Right lobe of liver (tissue), 4 donors: ENCODE measurements at regions not wholly inside any gene's neighbourhood (a gene's known extent, or its start where the extent isn't known, plus 50 kb on each side); places are given as distances from the start of the nearest gene placed in this dataset.

ENCODE experiments used
- POLR2A ChIP-seq: fragments of 450-650 bp; IDR thresholded peaks from one replicate; pipeline ENCODE4 v1.6.1; 2017; ENCODE audit warnings: antibody characterized with exemption, mild to moderate bottlenecking
- TF ChIP-seq, protein P1 (sequence below), 4 donors: fragments of 200-600 bp in 3 of 4; fragments of 450-650 bp in 1 of 4; IDR thresholded peaks; one replicate each; pipeline versions ENCODE4 v1.5.1 to v1.8.0; 2016 to 2022; ENCODE audit warnings: antibody characterized with exemption in 4 of 4, mild to moderate bottlenecking in 2 of 4
- donor health status: DM: no; HTN: no; CAD: no.
- donor health status: DM: no; HTN: no; CAD: no.
- donor health status: DM: no; HTN: yes; CAD: no.

DNA sequence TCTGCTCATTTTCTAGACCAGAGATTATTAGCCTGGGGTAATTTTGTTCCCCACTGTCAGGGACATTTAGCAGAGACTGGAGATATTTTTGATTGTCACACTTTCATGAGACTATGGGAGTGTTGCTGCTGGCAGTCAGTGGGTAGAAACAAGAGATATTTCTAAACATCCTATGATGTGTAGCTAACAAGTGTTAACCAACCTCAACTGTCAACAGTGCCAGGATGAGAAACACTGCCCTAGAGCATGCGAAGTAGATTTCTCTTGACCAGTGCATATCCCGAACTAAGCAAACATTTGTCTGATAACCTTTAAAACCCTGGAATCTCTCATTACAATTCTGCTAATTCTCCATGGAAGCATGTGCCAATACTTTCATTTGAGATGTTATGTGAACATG is 607.4 kb upstream of the TMPRSS15 start:
- TF ChIP-seq POLR2A = no peak
- TF ChIP-seq, protein P1, sequence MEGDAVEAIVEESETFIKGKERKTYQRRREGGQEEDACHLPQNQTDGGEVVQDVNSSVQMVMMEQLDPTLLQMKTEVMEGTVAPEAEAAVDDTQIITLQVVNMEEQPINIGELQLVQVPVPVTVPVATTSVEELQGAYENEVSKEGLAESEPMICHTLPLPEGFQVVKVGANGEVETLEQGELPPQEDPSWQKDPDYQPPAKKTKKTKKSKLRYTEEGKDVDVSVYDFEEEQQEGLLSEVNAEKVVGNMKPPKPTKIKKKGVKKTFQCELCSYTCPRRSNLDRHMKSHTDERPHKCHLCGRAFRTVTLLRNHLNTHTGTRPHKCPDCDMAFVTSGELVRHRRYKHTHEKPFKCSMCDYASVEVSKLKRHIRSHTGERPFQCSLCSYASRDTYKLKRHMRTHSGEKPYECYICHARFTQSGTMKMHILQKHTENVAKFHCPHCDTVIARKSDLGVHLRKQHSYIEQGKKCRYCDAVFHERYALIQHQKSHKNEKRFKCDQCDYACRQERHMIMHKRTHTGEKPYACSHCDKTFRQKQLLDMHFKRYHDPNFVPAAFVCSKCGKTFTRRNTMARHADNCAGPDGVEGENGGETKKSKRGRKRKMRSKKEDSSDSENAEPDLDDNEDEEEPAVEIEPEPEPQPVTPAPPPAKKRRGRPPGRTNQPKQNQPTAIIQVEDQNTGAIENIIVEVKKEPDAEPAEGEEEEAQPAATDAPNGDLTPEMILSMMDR (IDR thresholded peaks at IDR 0.05) = no peak
